ENCODE measurements at regions not wholly inside any gene's neighbourhood (a gene's known extent, or its start where the extent isn't known, plus 50 kb on each side); places are given as distances from the start of the nearest gene placed in this dataset.

GRCh38 chr9:2531481-2531880 lies 90.1 kb upstream of the VLDLR start:
- TF ChIP-seq EP300 (IDR thresholded peaks at IDR 0.05; ENCODE audit: low read depth) (no peak), CTCF (IDR thresholded peaks at IDR 0.05) (no peak), POLR2A (IDR thresholded peaks at IDR 0.05) (no peak), POLR2AphosphoS5 (IDR thresholded peaks at IDR 0.05) (no peak)

Data from transverse colon (tissue), 4 donors.